H1 (cell line): ENCODE measurements at regions not wholly inside any gene's neighbourhood (a gene's known extent, or its start where the extent isn't known, plus 50 kb on each side); places are given as distances from the start of the nearest gene placed in this dataset.

Source experiments
- CTCF ChIA-PET: fragments of 300-600 bp; sonication (Branson Sonifier 250); formaldehyde crosslinking; loops from one replicate; lab custom pipeline; 2021; ENCODE audit not compliant: partially characterized antibody; lab: Charles Lee
- POLR2A ChIA-PET: fragments of 300-600 bp; sonication (Branson Sonifier 250); formaldehyde crosslinking; loops from one replicate; lab custom pipeline; 2021; ENCODE audit warnings: inconsistent platforms; ENCODE audit not compliant: partially characterized antibody; lab: Charles Lee
- DNase-seq, 2 experiments: peaks; one replicate each; pipeline versions ENCODE4 v3.0.0 to v3.0.0-alpha.2; 2010 to 2022; ENCODE audit warnings: low spot score in 2 of 2, low read depth in 1 of 2, mixed read lengths in 1 of 2
- FAIRE-seq: peaks from 2 replicates; lab custom pipeline; 2011; peaks lifted over from hg19 to GRCh38; lab: Jason Lieb, UNC
- H2AFZ ChIP-seq: 2 replicates; pipeline ENCODE4 v1.8.1; 2012; ENCODE audit warnings: low read length, inconsistent platforms
- H2AK5ac ChIP-seq: 2 replicates; pipeline ENCODE4 v1.6.1; 2013; ENCODE audit warnings: low read depth, low read length
- H2BK120ac ChIP-seq: replicated peaks from 2 replicates; pipeline ENCODE3; 2013; ENCODE audit warnings: low read depth, low read length, inconsistent platforms
- H2BK12ac ChIP-seq: 2 replicates; pipeline ENCODE4 v1.6.1; 2013; ENCODE audit warnings: low read depth, low read length
- H2BK15ac ChIP-seq: 2 replicates; pipeline ENCODE4 v1.6.1; 2013; ENCODE audit warnings: low read length
- H2BK20ac ChIP-seq: 2 replicates; pipeline ENCODE4 v1.6.1; 2013; ENCODE audit warnings: low read length
- H2BK5ac ChIP-seq: 2 replicates; pipeline ENCODE4 v1.6.1; 2013; ENCODE audit warnings: low read depth, low read length
- H3K14ac ChIP-seq: 2 replicates; pipeline ENCODE4 v1.6.1; 2013; ENCODE audit warnings: inconsistent platforms; ENCODE audit not compliant: insufficient read length
- H3K18ac ChIP-seq: 2 replicates; pipeline ENCODE4 v1.6.1; 2013; ENCODE audit warnings: low read length; ENCODE audit errors: extremely low read depth
- H3K23ac ChIP-seq: 2 replicates; pipeline ENCODE4 v1.6.1; 2013; ENCODE audit warnings: inconsistent platforms; ENCODE audit not compliant: insufficient read length
- H3K23me2 ChIP-seq: 2 replicates; pipeline ENCODE4 v1.6.1; 2013; ENCODE audit warnings: low read depth, low read length
- H3K27ac ChIP-seq: 2 replicates; pipeline ENCODE4 v1.6.1; 2011; ENCODE audit warnings: low read depth, low read length, inconsistent platforms
- H3K27me3 ChIP-seq, 4 experiments: replicated peaks in 1 of 4; 1 replicate in 1 of 4; 2 replicates in 3 of 4; pipeline versions ENCODE4 v1.6.1 to v1.8.1; 2011 to 2013; ENCODE audit warnings: low read length in 3 of 4, mild to moderate bottlenecking in 3 of 4, inconsistent platforms in 2 of 4, mixed read lengths in 2 of 4, moderate library complexity in 1 of 4; ENCODE audit not compliant: control insufficient read depth in 3 of 4, insufficient read depth in 3 of 4; ENCODE audit errors: extremely low read depth in 1 of 4
- H3K36me3 ChIP-seq, 4 experiments: 2 replicates each; pipeline versions ENCODE4 v1.6.1 to v1.8.1; 2011 to 2013; ENCODE audit warnings: mild to moderate bottlenecking in 4 of 4, low read length in 3 of 4, moderate library complexity in 2 of 4, control low read depth in 1 of 4, inconsistent platforms in 1 of 4; ENCODE audit not compliant: insufficient read depth in 4 of 4, control insufficient read depth in 2 of 4
- H3K4ac ChIP-seq: replicated peaks from 2 replicates; pipeline ENCODE3; 2013; ENCODE audit warnings: low read length, low read depth, mixed read lengths, inconsistent platforms; ENCODE audit not compliant: insufficient read length
- H3K4me1 ChIP-seq, 4 experiments: replicated peaks in 1 of 4; 1 replicate in 1 of 4; 2 replicates in 3 of 4; pipeline versions ENCODE4 v1.6.1 to v1.8.1; 2011 to 2013; ENCODE audit warnings: low read length in 3 of 4, inconsistent platforms in 2 of 4, mixed read lengths in 1 of 4; ENCODE audit not compliant: insufficient read depth in 4 of 4, control insufficient read depth in 3 of 4
- H3K4me2 ChIP-seq, 2 experiments: 2 replicates each; pipeline versions ENCODE4 v1.6.1 to v1.8.1; 2011 to 2013; ENCODE audit warnings: low read depth in 2 of 2, low read length in 2 of 2, control low read depth in 1 of 2, inconsistent platforms in 1 of 2, mild to moderate bottlenecking in 1 of 2; ENCODE audit not compliant: insufficient read depth in 1 of 2
- H3K4me3 ChIP-seq, 4 experiments: fragments of 200-600, 300-600 bp in 1 of 4; sonication (generic), shearing (Covaris generic), sonication (Bioruptor Twin) in 1 of 4; 2 replicates each; pipeline versions ENCODE4 v1.5.1 to v1.8.1; 2011 to 2016; ENCODE audit warnings: low read length in 4 of 4, low read depth in 3 of 4, control low read depth in 2 of 4, inconsistent platforms in 2 of 4, mild to moderate bottlenecking in 2 of 4, mixed read lengths in 1 of 4, moderate library complexity in 1 of 4; ENCODE audit not compliant: insufficient read depth in 2 of 4; ENCODE audit errors: extremely low read depth in 1 of 4
- H3K56ac ChIP-seq: replicated peaks from 2 replicates; pipeline ENCODE3; 2013; ENCODE audit warnings: low read depth, mild to moderate bottlenecking, mixed read lengths, low read length, inconsistent platforms; ENCODE audit not compliant: insufficient read length
- H3K79me1 ChIP-seq: 2 replicates; pipeline ENCODE4 v1.6.1; 2013; ENCODE audit warnings: low read depth, low read length, control low read depth
- H3K79me2 ChIP-seq, 2 experiments: 2 replicates each; pipeline versions ENCODE4 v1.6.1 to v1.8.1; 2012 to 2013; ENCODE audit warnings: low read length in 2 of 2, mild to moderate bottlenecking in 2 of 2, inconsistent platforms in 1 of 2; ENCODE audit not compliant: insufficient read depth in 2 of 2, control insufficient read depth in 1 of 2
- H3K9ac ChIP-seq, 4 experiments: replicated peaks in 1 of 4; 1 replicate in 1 of 4; 2 replicates in 3 of 4; pipeline versions ENCODE4 v1.6.1 to v1.8.1; 2011 to 2013; ENCODE audit warnings: low read depth in 3 of 4, low read length in 3 of 4, control low read depth in 2 of 4, mild to moderate bottlenecking in 2 of 4, moderate library complexity in 2 of 4, inconsistent platforms in 1 of 4; ENCODE audit errors: extremely low read depth in 1 of 4
- H3K9me3 ChIP-seq, 2 experiments: 2 replicates each; pipeline versions ENCODE4 v1.6.1 to v1.8.1; 2012 to 2013; ENCODE audit warnings: mild to moderate bottlenecking in 2 of 2, moderate library complexity in 2 of 2, control low read depth in 1 of 2, inconsistent platforms in 1 of 2, low read depth in 1 of 2, low read length in 1 of 2, mixed read lengths in 1 of 2; ENCODE audit not compliant: insufficient read depth in 2 of 2
- H4K20me1 ChIP-seq, 2 experiments: replicated peaks in 1 of 2; 2 replicates each; pipeline versions ENCODE3 to v1.8.1; 2011 to 2013; ENCODE audit warnings: inconsistent platforms in 2 of 2, low read length in 2 of 2, mild to moderate bottlenecking in 1 of 2; ENCODE audit not compliant: insufficient read depth in 2 of 2, control insufficient read depth in 1 of 2
- H4K5ac ChIP-seq: 2 replicates; pipeline ENCODE4 v1.6.1; 2013; ENCODE audit warnings: low read length, low read depth, mixed read lengths, inconsistent platforms; ENCODE audit not compliant: insufficient read length
- H4K8ac ChIP-seq: 2 replicates; pipeline ENCODE4 v1.8.0; 2013; ENCODE audit warnings: mild to moderate bottlenecking, moderate library complexity, low read length, inconsistent platforms; ENCODE audit not compliant: insufficient read depth; ENCODE audit errors: extremely low read depth
- H4K91ac ChIP-seq: replicated peaks from 2 replicates; pipeline ENCODE3; 2013; ENCODE audit warnings: low read length, mixed read lengths, inconsistent platforms; ENCODE audit not compliant: insufficient read length
- BACH1 ChIP-seq: IDR thresholded peaks from 2 replicates; pipeline ENCODE4 v1.6.1; 2012; ENCODE audit warnings: low read length, improper control_type of control experiment
- CHD1 ChIP-seq: IDR thresholded peaks from 2 replicates; pipeline ENCODE4 v1.6.1; 2012; ENCODE audit warnings: low read depth, low read length, improper control_type of control experiment
- MAX ChIP-seq: IDR thresholded peaks from 2 replicates; pipeline ENCODE4 v1.6.1; 2012; ENCODE audit warnings: inconsistent platforms
- RFX5 ChIP-seq: IDR thresholded peaks from 2 replicates; pipeline ENCODE4 v1.6.1; 2011; ENCODE audit warnings: low read depth, low read length, improper control_type of control experiment, borderline replicate concordance
- RXRA ChIP-seq: IDR thresholded peaks from 2 replicates; pipeline ENCODE4 v1.6.1; 2011; ENCODE audit warnings: low read depth, mild to moderate bottlenecking, low read length, moderate library complexity; ENCODE audit not compliant: insufficient read depth
- SUZ12 ChIP-seq: fragments of 200-600 bp; sonication (generic); IDR thresholded peaks from 2 replicates; pipeline ENCODE4 v1.6.1; 2012; ENCODE audit warnings: mild to moderate bottlenecking, inconsistent platforms, low read length, moderate library complexity, mixed read lengths
- WGBS, 2 experiments: shearing (Covaris generic) in 1 of 2; methylation state at CpG; one replicate each; pipeline versions ENCODE4 v1.1.6 to v1.1.7; 2013 to 2015; ENCODE audit warnings: low lambda C conversion rate in 2 of 2, mixed read lengths in 2 of 2, inconsistent platforms in 1 of 2, low coverage in 1 of 2, missing lambda C conversion rate in 1 of 2; ENCODE audit not compliant: insufficient replicate concordance in 2 of 2, insufficient coverage in 1 of 2, insufficient read length in 1 of 2; ENCODE audit errors: extremely low coverage in 1 of 2, missing lambda C conversion rate in 1 of 2; 5-methylcytosine and 5-hydroxymethylcytosine counted together

GRCh38 chr3:23675010-23675409, 130.7 kb upstream of the UBE2E1 start:
- H3K79me1 ChIP-seq = no peaks in the 10 kb centered on the region
- no peaks in the 10 kb centered on the region; a peak in 2 of 7 replicates for H3K4me1 ChIP-seq
- no peak overlapping the region for H2BK5ac ChIP-seq
- no peak overlapping the region for H3K27ac ChIP-seq
- H2BK12ac ChIP-seq = no peak overlapping the region
- DNase-seq (no peak), FAIRE-seq (no peak)
- no peak overlapping the region for H2BK15ac ChIP-seq
- H3K9me3 ChIP-seq = no peaks in the 10 kb centered on the region
- H4K5ac ChIP-seq = no peak overlapping the region
- no peak overlapping the region for H3K23ac ChIP-seq
- H3K79me2 ChIP-seq = no peaks in the 10 kb centered on the region
- no peaks in the 10 kb centered on the region for H3K23me2 ChIP-seq
- TF ChIP-seq MAX = no peak
- TF ChIP-seq SUZ12 = no peak
- no peak for TF ChIP-seq CHD1
- TF ChIP-seq RFX5 = no peak
- TF ChIP-seq BACH1 = no peak
- TF ChIP-seq RXRA = no peak
- H4K8ac ChIP-seq = no peak overlapping the region
- H3K4ac ChIP-seq = no peak overlapping the region
- H2AK5ac ChIP-seq = no peak overlapping the region
- no peaks in the 10 kb centered on the region for H3K36me3 ChIP-seq
- H3K56ac ChIP-seq = no peak overlapping the region
- ChIA-PET CTCF (interaction anchor here (1.1 to 1.4 kb wide), 2 partner anchors 9 to 143 kb away, joined by 3 read pairs; no protein-coding TSS in a partner anchor), POLR2A (no interaction called here)
- H3K18ac ChIP-seq = no peak overlapping the region
- H2BK20ac ChIP-seq = no peak overlapping the region
- 90% methylated on average over 3 of the region's 3 CpGs; no CpG with 5 or more reads in 1 of the 2 experiments for WGBS, 2 experiments
- no peak overlapping the region for H3K9ac ChIP-seq
- no peak overlapping the region for H3K14ac ChIP-seq
- no peak overlapping the region for H2BK120ac ChIP-seq
- no peak overlapping the region for H2AFZ ChIP-seq
- no peak overlapping the region for H3K4me2 ChIP-seq
- no peak overlapping the region for H4K91ac ChIP-seq
- H3K4me3 ChIP-seq = no peak overlapping the region
- H4K20me1 ChIP-seq = no peaks in the 10 kb centered on the region
- no peaks in the 10 kb centered on the region for H3K27me3 ChIP-seq
